Loucy (cell line): ENCODE measurements at regions not wholly inside any gene's neighbourhood (a gene's known extent, or its start where the extent isn't known, plus 50 kb on each side); places are given as distances from the start of the nearest gene placed in this dataset.

ENCODE experiments used
- EZH2phosphoT487 ChIP-seq: fragments of 200-600 bp; IDR thresholded peaks from 2 replicates; pipeline ENCODE4 v1.6.1; 2018; ENCODE audit warnings: antibody characterized with exemption, mild to moderate bottlenecking, moderate library complexity, borderline replicate concordance
- TF ChIP-seq, protein P1 (sequence below): fragments of 200-600 bp; sonication (generic); conservative IDR thresholded peaks from 2 replicates; pipeline ENCODE4 v1.5.1; 2014; ENCODE audit warnings: mild to moderate bottlenecking, antibody characterized with exemption, low read length

DNA sequence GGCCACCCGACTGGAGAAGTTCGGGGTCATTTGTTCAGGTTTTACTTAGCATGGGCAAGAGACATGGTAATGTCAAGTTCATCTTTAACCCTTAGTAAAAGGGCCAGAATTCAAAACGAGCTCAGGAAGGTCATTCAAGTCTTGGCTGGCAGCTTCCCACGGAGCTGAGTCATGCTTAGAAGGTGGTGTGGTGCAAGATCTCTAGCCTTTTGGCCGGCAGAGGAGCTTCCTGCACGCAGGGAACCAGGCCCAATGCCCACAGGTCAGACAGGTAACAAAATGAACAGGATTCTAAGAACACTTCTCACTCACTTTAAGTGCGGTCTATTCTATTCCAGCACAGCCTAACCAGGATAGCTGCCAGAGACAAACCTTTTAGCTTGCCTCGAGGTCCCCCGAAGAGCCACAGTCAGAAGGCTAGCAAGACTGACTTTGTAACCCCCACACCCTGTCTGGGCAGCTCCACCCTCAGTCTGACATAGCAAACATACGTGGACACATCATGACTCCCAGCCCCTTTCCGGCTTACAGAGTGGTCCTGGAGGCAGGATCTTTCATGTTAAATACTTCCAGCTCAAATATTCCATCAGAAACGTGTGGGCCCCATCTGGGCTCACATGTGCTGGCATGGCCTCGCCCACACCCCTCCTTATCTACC is 292.7 kb downstream of the BCL11A start:
- no peak for TF ChIP-seq EZH2phosphoT487
- TF ChIP-seq, protein P1, sequence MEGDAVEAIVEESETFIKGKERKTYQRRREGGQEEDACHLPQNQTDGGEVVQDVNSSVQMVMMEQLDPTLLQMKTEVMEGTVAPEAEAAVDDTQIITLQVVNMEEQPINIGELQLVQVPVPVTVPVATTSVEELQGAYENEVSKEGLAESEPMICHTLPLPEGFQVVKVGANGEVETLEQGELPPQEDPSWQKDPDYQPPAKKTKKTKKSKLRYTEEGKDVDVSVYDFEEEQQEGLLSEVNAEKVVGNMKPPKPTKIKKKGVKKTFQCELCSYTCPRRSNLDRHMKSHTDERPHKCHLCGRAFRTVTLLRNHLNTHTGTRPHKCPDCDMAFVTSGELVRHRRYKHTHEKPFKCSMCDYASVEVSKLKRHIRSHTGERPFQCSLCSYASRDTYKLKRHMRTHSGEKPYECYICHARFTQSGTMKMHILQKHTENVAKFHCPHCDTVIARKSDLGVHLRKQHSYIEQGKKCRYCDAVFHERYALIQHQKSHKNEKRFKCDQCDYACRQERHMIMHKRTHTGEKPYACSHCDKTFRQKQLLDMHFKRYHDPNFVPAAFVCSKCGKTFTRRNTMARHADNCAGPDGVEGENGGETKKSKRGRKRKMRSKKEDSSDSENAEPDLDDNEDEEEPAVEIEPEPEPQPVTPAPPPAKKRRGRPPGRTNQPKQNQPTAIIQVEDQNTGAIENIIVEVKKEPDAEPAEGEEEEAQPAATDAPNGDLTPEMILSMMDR = no peak
